ENCODE measurements at regions not wholly inside any gene's neighbourhood (a gene's known extent, or its start where the extent isn't known, plus 50 kb on each side); places are given as distances from the start of the nearest gene placed in this dataset.

DNA sequence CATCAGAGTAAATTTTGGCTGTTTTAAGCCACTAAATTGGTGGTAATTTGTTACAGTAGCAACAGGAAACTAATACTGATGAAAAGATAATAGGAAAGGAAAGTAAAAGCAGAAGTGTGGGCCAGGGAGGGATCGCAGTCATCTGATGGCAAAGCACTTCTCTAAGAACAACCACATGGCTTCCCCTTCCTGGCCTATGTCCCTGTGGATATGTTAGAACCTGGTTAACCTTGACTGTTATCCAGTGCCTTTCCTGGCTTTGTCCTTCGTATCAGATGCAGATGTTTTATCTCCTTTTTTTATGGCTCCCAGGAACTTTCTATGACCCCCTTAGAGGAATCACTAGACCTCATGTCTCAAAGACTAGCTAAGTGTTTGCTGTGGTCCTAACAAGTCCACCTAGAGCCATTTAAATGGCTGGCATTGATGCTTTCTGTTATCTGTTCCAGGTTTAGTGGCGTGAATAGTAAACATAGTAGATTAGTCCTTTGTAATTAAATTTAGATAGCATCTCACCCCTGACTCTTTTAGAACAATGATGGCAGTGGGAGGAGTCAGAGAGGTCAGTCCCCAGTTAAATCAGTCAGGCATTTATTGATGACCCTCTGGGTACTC, 79.2 kb upstream of the PHACTR2 start:
- peak; percentile 21 for DNase-seq (ENCODE audit: low spot score)
- in situ Hi-C loops (cut with MboI; ENCODE audit: low pct_unique_long_range_greater_than_20kb, low sequenced_read_pairs, unreplicated experiment): loop anchor here (25.0 kb wide), 1 partner anchor 889 kb away; no protein-coding TSS in a partner anchor
- TF ChIP-seq, protein P1, sequence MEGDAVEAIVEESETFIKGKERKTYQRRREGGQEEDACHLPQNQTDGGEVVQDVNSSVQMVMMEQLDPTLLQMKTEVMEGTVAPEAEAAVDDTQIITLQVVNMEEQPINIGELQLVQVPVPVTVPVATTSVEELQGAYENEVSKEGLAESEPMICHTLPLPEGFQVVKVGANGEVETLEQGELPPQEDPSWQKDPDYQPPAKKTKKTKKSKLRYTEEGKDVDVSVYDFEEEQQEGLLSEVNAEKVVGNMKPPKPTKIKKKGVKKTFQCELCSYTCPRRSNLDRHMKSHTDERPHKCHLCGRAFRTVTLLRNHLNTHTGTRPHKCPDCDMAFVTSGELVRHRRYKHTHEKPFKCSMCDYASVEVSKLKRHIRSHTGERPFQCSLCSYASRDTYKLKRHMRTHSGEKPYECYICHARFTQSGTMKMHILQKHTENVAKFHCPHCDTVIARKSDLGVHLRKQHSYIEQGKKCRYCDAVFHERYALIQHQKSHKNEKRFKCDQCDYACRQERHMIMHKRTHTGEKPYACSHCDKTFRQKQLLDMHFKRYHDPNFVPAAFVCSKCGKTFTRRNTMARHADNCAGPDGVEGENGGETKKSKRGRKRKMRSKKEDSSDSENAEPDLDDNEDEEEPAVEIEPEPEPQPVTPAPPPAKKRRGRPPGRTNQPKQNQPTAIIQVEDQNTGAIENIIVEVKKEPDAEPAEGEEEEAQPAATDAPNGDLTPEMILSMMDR (IDR thresholded peaks at IDR 0.05; ENCODE audit: extremely low read depth, insufficient read depth, missing control alignments): no peak

DNA sequence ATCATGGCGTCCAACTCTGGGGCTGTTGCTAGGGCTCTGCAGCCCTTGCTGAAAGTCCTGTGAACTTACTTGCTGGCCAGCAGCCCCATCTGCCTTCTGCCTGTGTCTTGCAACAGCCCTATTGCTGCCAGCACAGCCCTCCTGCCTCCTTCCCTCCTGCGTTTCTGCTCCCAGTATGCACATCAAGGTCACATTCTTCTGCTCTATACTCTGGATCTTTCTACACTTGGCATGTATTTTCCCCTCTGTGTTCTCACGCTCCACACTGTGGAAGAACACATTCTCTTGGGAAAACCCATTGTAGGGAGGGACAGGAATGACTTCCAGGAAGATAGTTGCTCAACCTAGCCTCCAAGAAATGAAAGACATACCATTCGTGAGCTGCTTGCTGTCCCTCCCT, 80.9 kb upstream of the PHACTR2 start:
- TF ChIP-seq, protein P1 (IDR thresholded peaks at IDR 0.05; ENCODE audit: extremely low read depth, insufficient read depth, missing control alignments): no peak
- in situ Hi-C loops (cut with MboI; ENCODE audit: low pct_unique_long_range_greater_than_20kb, low sequenced_read_pairs, unreplicated experiment): loop anchor here (25.0 kb wide), 1 partner anchor 890 kb away; no protein-coding TSS in a partner anchor
- no peak for DNase-seq (ENCODE audit: low spot score)

DNA sequence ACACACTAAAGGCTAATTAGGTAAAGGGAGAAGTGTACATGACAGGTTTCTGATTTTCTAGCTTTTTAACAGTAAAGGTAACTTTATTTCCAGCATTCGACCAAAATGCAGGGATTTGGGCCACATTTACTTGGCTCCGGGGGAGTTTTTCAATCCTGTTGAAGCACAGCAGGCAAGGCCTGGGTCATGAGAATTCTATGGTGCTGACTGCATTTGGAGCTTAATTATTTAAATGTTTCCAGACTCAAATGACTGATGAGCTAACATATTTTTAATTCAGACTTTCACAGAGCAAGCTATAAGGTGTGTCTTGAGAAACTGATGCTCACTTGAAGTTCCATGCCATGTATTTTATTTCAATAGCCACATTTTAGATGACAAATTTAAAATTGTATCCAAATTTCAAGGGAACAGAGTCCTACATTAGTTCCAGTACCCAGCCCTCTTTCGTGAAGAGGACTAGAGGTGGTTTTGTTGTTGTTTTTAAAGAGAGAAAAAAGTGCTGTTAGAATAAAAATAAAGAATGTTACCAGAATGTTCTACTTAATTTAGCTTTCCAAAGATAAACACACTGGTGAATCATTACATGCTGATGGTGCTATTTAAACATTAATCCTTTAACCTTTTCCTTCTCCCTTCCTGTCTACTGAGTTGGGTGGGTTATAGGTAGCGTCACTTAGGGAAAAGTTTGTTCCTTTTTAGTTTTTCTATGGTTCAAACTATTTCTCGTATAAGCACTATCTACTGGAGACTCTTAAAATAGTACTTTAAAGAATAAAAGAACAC, 82.3 kb upstream of the PHACTR2 start:
- TF ChIP-seq, protein P1 (IDR thresholded peaks at IDR 0.05; ENCODE audit: extremely low read depth, insufficient read depth, missing control alignments): no peak
- in situ Hi-C loops (cut with MboI; ENCODE audit: low pct_unique_long_range_greater_than_20kb, low sequenced_read_pairs, unreplicated experiment): loop anchor here (25.0 kb wide), 1 partner anchor 892 kb away; no protein-coding TSS in a partner anchor
- no peak for DNase-seq (ENCODE audit: low spot score)

DNA sequence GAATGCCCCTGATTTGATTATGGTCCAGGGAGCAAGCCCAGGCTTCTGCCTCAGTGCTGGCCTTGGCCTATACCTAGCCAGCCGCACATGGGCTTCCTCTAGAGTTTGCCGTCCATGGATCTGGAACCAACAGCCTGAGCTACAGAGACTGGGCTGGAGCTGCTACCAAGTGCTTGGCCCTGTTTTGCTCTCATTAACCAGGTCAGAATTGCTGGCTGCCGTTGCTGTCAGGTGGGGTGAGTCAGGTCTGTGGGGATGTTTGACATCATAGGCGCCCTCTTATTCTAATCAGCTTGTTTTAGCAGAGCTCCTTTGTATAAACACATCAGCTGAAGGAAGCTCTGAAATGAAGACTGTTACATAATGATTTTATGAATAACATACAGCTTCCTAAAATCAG, 83.1 kb upstream of the PHACTR2 start:
- DNase-seq (ENCODE audit: low spot score): no peak
- TF ChIP-seq, protein P1 (IDR thresholded peaks at IDR 0.05; ENCODE audit: extremely low read depth, insufficient read depth, missing control alignments): no peak
- in situ Hi-C loops (cut with MboI; ENCODE audit: low pct_unique_long_range_greater_than_20kb, low sequenced_read_pairs, unreplicated experiment): loop anchor here (25.0 kb wide), 1 partner anchor 893 kb away; no protein-coding TSS in a partner anchor

DNA sequence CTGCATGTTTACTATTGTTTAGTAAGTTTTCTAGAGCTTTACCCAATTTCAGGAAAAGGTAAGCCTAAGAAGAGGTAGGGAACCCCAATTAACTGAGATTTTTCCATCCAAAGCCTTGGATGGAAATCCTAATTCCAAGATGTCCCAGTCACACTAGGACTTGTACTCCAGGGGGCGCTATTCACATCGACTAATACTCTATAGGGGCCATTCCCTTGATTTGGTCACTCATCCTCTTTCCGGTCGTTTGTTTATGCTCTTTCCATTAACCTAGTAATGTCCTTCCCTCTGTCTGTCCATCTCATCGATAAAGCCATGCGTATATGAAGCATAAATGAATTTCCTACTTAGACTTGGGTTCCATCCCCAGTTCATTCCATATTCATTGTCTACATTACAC, 80.8 kb upstream of the FUCA2 start:
- in situ Hi-C loops (cut with MboI; ENCODE audit: low pct_unique_long_range_greater_than_20kb, low sequenced_read_pairs, unreplicated experiment): loop anchor here (25.0 kb wide), 1 partner anchor 895 kb away; no protein-coding TSS in a partner anchor
- no peak for DNase-seq (ENCODE audit: low spot score)
- TF ChIP-seq, protein P1 (IDR thresholded peaks at IDR 0.05; ENCODE audit: extremely low read depth, insufficient read depth, missing control alignments): no peak

DNA sequence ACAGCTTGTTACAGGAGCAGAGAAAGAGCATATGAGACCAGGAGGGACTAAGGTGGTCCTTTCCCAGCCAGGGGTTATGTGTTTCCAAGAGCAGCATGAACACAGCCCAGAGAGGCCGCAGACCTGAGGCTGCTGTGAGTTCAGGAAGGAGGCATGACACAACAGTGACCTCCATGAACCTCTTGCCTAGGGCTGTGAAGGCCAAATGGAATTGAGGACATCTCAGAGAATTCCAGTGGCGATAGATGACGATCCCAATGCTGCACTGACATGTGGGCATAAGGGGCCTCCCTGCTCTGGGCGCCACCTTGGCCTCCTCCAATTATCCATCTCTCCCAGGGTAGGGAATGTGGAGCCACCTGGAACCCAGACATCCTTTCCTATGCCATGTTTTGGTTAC, 79.9 kb upstream of the FUCA2 start:
- no peak for DNase-seq (ENCODE audit: low spot score)
- in situ Hi-C loops (cut with MboI; ENCODE audit: low pct_unique_long_range_greater_than_20kb, low sequenced_read_pairs, unreplicated experiment): loop anchor here (25.0 kb wide), 1 partner anchor 896 kb away; no protein-coding TSS in a partner anchor
- TF ChIP-seq, protein P1 (IDR thresholded peaks at IDR 0.05; ENCODE audit: extremely low read depth, insufficient read depth, missing control alignments): no peak
